Esophagus squamous epithelium (tissue), 5 donors: ENCODE measurements at regions not wholly inside any gene's neighbourhood (a gene's known extent, or its start where the extent isn't known, plus 50 kb on each side); places are given as distances from the start of the nearest gene placed in this dataset.

Experiments used
- DNase-seq: peaks from one replicate; lab custom pipeline; 2025; lab: John Stamatoyannopoulos, UW
- H3K27ac ChIP-seq, 4 donors: fragments of 200-600 bp; sonication (generic); one replicate each; pipeline ENCODE4 v1.5.1; 2016 to 2019; ENCODE audit warnings: mild to moderate bottlenecking in 1 of 4
- H3K27me3 ChIP-seq, 4 donors: fragments of 200-600 bp; sonication (generic); 1 replicate in 3 of 4; 2 replicates in 1 of 4; pipeline versions ENCODE4 v1.5.1 to v1.6.0; 2017 to 2021; ENCODE audit warnings: antibody characterized with exemption in 1 of 4
- H3K36me3 ChIP-seq, 3 donors: fragments of 200-600 bp; sonication (generic); one replicate each; pipeline ENCODE4 v1.5.1; 2016 to 2019
- H3K4me1 ChIP-seq, 3 donors: fragments of 200-600 bp; sonication (generic); one replicate each; pipeline ENCODE4 v1.5.1; 2017 to 2019
- H3K4me3 ChIP-seq, 4 donors: fragments of 200-600 bp; sonication (generic); 1 replicate in 3 of 4; 2 replicates in 1 of 4; pipeline ENCODE4 v1.5.1; 2016 to 2019; ENCODE audit warnings: mild to moderate bottlenecking in 2 of 4, moderate library complexity in 1 of 4
- H3K9me3 ChIP-seq, 3 donors: fragments of 200-600 bp; sonication (generic); one replicate each; pipeline ENCODE4 v1.5.1; 2016 to 2019
- CTCF ChIP-seq, 6 experiments: fragments of 450-650 bp in 4 of 6; fragments of 200-600 bp in 2 of 6; sonication (generic) in 2 of 6; IDR thresholded peaks; one replicate each; pipeline ENCODE4 v1.5.1; 2016 to 2019; ENCODE audit warnings: antibody characterized with exemption in 6 of 6, mild to moderate bottlenecking in 4 of 6, moderate library complexity in 4 of 6
- POLR2A ChIP-seq, 4 donors: fragments of 450-650 bp; IDR thresholded peaks; one replicate each; pipeline ENCODE4 v1.6.1; 2017; ENCODE audit warnings: antibody characterized with exemption in 4 of 4, mild to moderate bottlenecking in 4 of 4, moderate library complexity in 3 of 4
- WGBS, 2 donors: methylation state at CpG; one replicate each; pipeline ENCODE4 v1.1.5; 2018; 5-methylcytosine and 5-hydroxymethylcytosine counted together
- intact Hi-C: fragments of 100-400 bp; cut with DNase I; formaldehyde crosslinking; loops from one replicate; pipeline ENCODE4 v1.15.0; 2022
- donor health status: DM: yes; HTN: yes; CAD: no.

- no peak overlapping the region for H3K4me3 ChIP-seq
- intact Hi-C loops, result no loop called here
- H3K4me1 ChIP-seq, result no peaks in the 10 kb centered on the region
- no peak for DNase-seq
- H3K27me3 ChIP-seq, result peaks cover 0 to 5% (median 0%) of the 10 kb centered on the region in 4 donors
- no peaks in the 10 kb centered on the region for H3K36me3 ChIP-seq
- no peak for TF ChIP-seq CTCF (IDR thresholded peaks at IDR 0.05)
- TF ChIP-seq POLR2A (IDR thresholded peaks at IDR 0.05), result no peak
- WGBS, 2 donors, result 76 to 87% methylated on average over 5 of the region's 5 CpGs
- no peak overlapping the region for H3K27ac ChIP-seq
- no peaks in the 10 kb centered on the region for H3K9me3 ChIP-seq
Measured at GRCh38 chr4:53720776-53721175, 129.5 kb upstream of the LNX1 start.

GRCh38 chr4:53717064-53717549, 125.8 kb upstream of the LNX1 start:
- WGBS, 2 donors, result 66 to 76% methylated on average over 4 of the region's 4 CpGs
- Histone ChIP-seq H3K27me3 (peaks cover 0 to 5% (median 0%) of the 10 kb centered on the region in 4 donors), H3K4me3 (no peak overlapping the region), H3K36me3 (no peaks in the 10 kb centered on the region), H3K9me3 (no peaks in the 10 kb centered on the region), H3K27ac (peak overlapping the region in 2 of 4 donors; percentile 12 to 37), H3K4me1 (no peaks in the 10 kb centered on the region)
- intact Hi-C loops, result no loop called here
- DNase-seq, result no peak
- TF ChIP-seq CTCF (IDR thresholded peaks at IDR 0.05) (no peak), POLR2A (IDR thresholded peaks at IDR 0.05) (no peak)

- no peak for TF ChIP-seq POLR2A (IDR thresholded peaks at IDR 0.05)
- no peak for TF ChIP-seq CTCF (IDR thresholded peaks at IDR 0.05)
- Histone ChIP-seq H3K9me3 (no peaks in the 10 kb centered on the region), H3K4me3 (no peak overlapping the region), H3K27me3 (peaks cover 0 to 5% (median 0%) of the 10 kb centered on the region in 4 donors), H3K27ac (peak overlapping the region in 2 of 4 donors; percentile 37 to 49), H3K36me3 (no peaks in the 10 kb centered on the region), H3K4me1 (no peaks in the 10 kb centered on the region)
- DNase-seq, result no peak
- WGBS, 2 donors, result 63 to 78% methylated on average over 6 of the region's 6 CpGs
- intact Hi-C loops, result no loop called here
Measured at GRCh38 chr4:53716471-53717063, 125.3 kb upstream of the LNX1 start.

- H3K27me3 ChIP-seq, result peaks cover 0 to 5% (median 0%) of the 10 kb centered on the region in 4 donors
- TF ChIP-seq CTCF (IDR thresholded peaks at IDR 0.05), result no peak
- TF ChIP-seq POLR2A (IDR thresholded peaks at IDR 0.05), result no peak
- H3K36me3 ChIP-seq, result no peaks in the 10 kb centered on the region
- no peaks in the 10 kb centered on the region for H3K4me1 ChIP-seq
- no peaks in the 10 kb centered on the region for H3K9me3 ChIP-seq
- H3K4me3 ChIP-seq, result no peak overlapping the region
- intact Hi-C loops, result no loop called here
- peak overlapping the region in 2 of 4 donors; percentile 37 to 51 for H3K27ac ChIP-seq
- DNase-seq, result no peak
Measured at GRCh38 chr4:53716011-53716410, 124.7 kb upstream of the LNX1 start.

- Histone ChIP-seq H3K4me1 (no peaks in the 10 kb centered on the region), H3K9me3 (no peaks in the 10 kb centered on the region), H3K36me3 (no peaks in the 10 kb centered on the region), H3K27me3 (no peaks in the 10 kb centered on the region), H3K4me3 (no peak overlapping the region), H3K27ac (no peak overlapping the region)
- intact Hi-C loops, result no loop called here
- DNase-seq, result no peak
- WGBS, 2 donors, result 56 to 65% methylated on average over 6 of the region's 6 CpGs
- TF ChIP-seq CTCF (IDR thresholded peaks at IDR 0.05) (no peak), POLR2A (IDR thresholded peaks at IDR 0.05) (no peak)
Measured at GRCh38 chr4:53714236-53715140, 123.2 kb upstream of the LNX1 start.
